GM12891 (cell line): ENCODE measurements at regions not wholly inside any gene's neighbourhood (a gene's known extent, or its start where the extent isn't known, plus 50 kb on each side); places are given as distances from the start of the nearest gene placed in this dataset.

Experiments used
- DNase-seq: peaks from one replicate; pipeline ENCODE4 v3.0.0; 2011; ENCODE audit warnings: low spot score; ENCODE audit not compliant: insufficient read length
- FAIRE-seq: peaks from 2 replicates; lab custom pipeline; 2011; peaks lifted over from hg19 to GRCh38; lab: Jason Lieb, UNC
- PAX5 ChIP-seq: IDR thresholded peaks from 2 replicates; pipeline ENCODE4 v1.6.1; 2011; ENCODE audit warnings: low read length, moderate library complexity, mild to moderate bottlenecking; ENCODE audit not compliant: insufficient read depth, severe bottlenecking
- POLR2A ChIP-seq: IDR thresholded peaks from 2 replicates; pipeline ENCODE4 v1.6.1; 2011; ENCODE audit warnings: low read depth, low read length, control low read depth
- POLR2AphosphoS5 ChIP-seq: IDR thresholded peaks from 2 replicates; pipeline ENCODE4 v1.6.1; 2011; ENCODE audit warnings: low read depth, low read length, control low read depth
- POU2F2 ChIP-seq: IDR thresholded peaks from 2 replicates; pipeline ENCODE4 v1.6.1; 2011; ENCODE audit warnings: low read depth, mild to moderate bottlenecking, control low read depth, low read length, moderate library complexity
- SPI1 ChIP-seq: IDR thresholded peaks from 2 replicates; pipeline ENCODE4 v1.6.1; 2011; ENCODE audit warnings: low read depth, low read length, control low read depth
- TAF1 ChIP-seq: IDR thresholded peaks from 2 replicates; pipeline ENCODE4 v1.6.1; 2011; ENCODE audit warnings: low read depth, low read length, control low read depth

- TF ChIP-seq POU2F2 (no peak), TAF1 (no peak), POLR2A (no peak), POLR2AphosphoS5 (no peak), SPI1 (no peak)
- FAIRE-seq (no peak), DNase-seq (no peak)
Observed at GRCh38 chr11:109307366-109307765, 114.6 kb upstream of the C11orf87 start.

- DNase-seq (no peak), FAIRE-seq (no peak)
- TF ChIP-seq TAF1 (no peak), SPI1 (no peak), PAX5 (no peak), POLR2A (no peak), POLR2AphosphoS5 (no peak), POU2F2 (no peak)
Observed at GRCh38 chr11:109308551-109308950, 113.4 kb upstream of the C11orf87 start.

GRCh38 chr11:109309153-109309552 lies 112.8 kb upstream of the C11orf87 start:
- FAIRE-seq: no peak
- TF ChIP-seq POLR2A: no peak
- DNase-seq: no peak

GRCh38 chr11:109317726-109318125 lies 104.3 kb upstream of the C11orf87 start:
- no peak for FAIRE-seq
- TF ChIP-seq SPI1 (no peak), TAF1 (no peak), POLR2A (no peak), PAX5 (no peak), POU2F2 (no peak), POLR2AphosphoS5 (no peak)
- no peak for DNase-seq

- DNase-seq (no peak), FAIRE-seq (no peak)
- TF ChIP-seq PAX5 (no peak), POLR2AphosphoS5 (no peak), SPI1 (no peak), POU2F2 (no peak), POLR2A (no peak), TAF1 (no peak)
Observed at GRCh38 chr11:109320595-109320994, 101.4 kb upstream of the C11orf87 start.

- no peak for TF ChIP-seq POLR2AphosphoS5
- no peak for TF ChIP-seq POU2F2
- no peak for TF ChIP-seq TAF1
- no peak for TF ChIP-seq PAX5
- TF ChIP-seq POLR2A: no peak
- TF ChIP-seq SPI1: no peak
- DNase-seq (no peak), FAIRE-seq (no peak)
Observed at GRCh38 chr11:109326781-109327180, 95.2 kb upstream of the C11orf87 start.

GRCh38 chr11:109329716-109330115 lies 92.3 kb upstream of the C11orf87 start:
- FAIRE-seq (no peak), DNase-seq (no peak)
- TF ChIP-seq POLR2AphosphoS5 (no peak), TAF1 (no peak), PAX5 (no peak), POLR2A (no peak), SPI1 (no peak), POU2F2 (no peak)

- DNase-seq (no peak), FAIRE-seq (no peak)
- no peak for TF ChIP-seq POLR2A
- TF ChIP-seq SPI1: no peak
- no peak for TF ChIP-seq POU2F2
- TF ChIP-seq TAF1: no peak
- no peak for TF ChIP-seq PAX5
- no peak for TF ChIP-seq POLR2AphosphoS5
Observed at GRCh38 chr11:109338131-109338530, 83.9 kb upstream of the C11orf87 start.

GRCh38 chr11:109342261-109342660 lies 79.7 kb upstream of the C11orf87 start:
- TF ChIP-seq SPI1 (no peak), POLR2AphosphoS5 (no peak), PAX5 (no peak), TAF1 (no peak), POU2F2 (no peak), POLR2A (no peak)
- FAIRE-seq (no peak), DNase-seq (no peak)

- no peak for FAIRE-seq
- DNase-seq: no peak
- TF ChIP-seq POLR2A (no peak), PAX5 (no peak), TAF1 (no peak), POU2F2 (no peak), SPI1 (no peak), POLR2AphosphoS5 (no peak)
Observed at GRCh38 chr11:109343242-109343641, 78.7 kb upstream of the C11orf87 start.
